Stimulated activated CD4-positive, alpha-beta T cell treated with anti-CD3 and anti-CD28 coated beads, TNF-alpha, amount 100 ng/mL, for 1 hour (primary cell): ENCODE measurements at regions not wholly inside any gene's neighbourhood (a gene's known extent, or its start where the extent isn't known, plus 50 kb on each side); places are given as distances from the start of the nearest gene placed in this dataset.

Experiments
- DNase-seq, 3 donors: peaks; one replicate each; pipeline ENCODE4 v3.0.0-alpha.2; 2020; ENCODE audit warnings: low read depth in 3 of 3, low spot score in 1 of 3

DNA sequence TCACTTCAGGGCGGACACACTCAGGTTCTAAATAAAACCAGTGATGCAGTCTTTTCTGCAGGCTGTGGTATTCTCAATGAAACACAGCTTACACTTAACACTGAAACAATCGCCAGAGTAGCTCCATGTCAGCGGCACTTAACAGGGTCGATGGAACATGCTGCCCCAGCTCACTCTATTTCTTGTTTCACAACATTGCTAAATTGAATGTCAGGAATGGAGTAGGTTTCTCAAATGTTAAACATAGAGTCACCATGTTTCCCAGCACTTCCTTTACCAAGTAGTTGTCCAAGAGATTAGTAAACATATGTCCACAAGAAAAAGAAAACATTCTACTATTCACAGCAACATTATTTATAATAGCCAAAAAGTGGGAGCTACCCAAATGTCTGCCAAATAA is 306.9 kb downstream of the SLITRK6 start:
- no peak for DNase-seq

DNA sequence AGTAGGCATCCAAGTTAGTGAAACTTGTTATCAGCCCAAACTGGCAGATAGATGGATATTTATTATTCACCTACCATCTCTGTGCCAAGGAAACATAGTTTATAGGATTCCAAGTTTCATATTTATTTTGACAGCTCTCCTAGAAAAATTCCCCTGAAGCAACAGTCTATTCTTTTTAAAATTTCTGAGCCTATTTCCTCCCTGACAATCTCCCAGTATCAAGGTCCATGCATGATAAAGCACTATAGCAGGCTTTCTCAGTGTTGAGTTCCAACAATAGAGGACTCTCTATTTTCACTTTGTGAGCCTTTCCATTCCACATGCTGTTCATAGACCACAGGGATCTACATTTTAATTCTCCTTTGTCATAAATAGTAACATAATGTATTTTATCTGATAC is 312.6 kb downstream of the SLITRK6 start:
- DNase-seq: no peak

DNA sequence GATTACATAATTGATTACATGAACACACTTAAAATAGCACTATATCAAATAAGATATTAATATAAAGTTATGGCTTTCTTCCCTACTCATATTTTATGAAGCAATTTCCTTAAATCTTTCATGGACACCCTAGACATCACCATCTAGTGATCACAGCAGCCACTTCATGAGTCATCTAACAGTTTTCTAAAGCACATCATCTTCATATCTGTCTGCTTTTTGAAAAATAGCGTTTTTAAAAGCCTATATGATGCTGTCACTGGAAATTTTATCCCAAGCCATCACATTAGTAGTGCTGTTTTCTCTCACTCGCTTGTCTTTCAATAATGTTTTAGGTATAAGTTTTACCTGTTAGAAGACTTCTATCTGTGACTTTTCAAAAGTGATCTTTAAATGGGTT is 326.1 kb downstream of the SLITRK6 start:
- DNase-seq: no peak

DNA sequence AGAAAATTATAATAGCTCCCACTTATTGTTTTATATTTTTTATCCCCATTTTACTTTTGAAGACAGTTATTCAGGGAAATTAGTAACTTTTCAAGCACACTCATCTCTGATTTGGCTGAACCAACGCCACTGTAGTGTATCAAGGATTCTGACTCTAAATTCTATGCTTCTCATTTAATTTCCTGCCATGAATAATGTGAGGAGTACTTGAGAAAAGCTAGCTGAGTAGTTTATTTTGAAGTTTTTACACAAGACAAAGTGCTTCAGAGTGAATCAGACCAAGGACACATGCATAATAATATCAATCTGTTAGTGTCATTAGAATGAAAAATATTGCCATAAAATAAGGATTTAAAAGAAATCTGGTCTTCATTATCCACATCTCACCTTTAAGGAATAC is 329.9 kb downstream of the SLITRK6 start:
- DNase-seq: no peak

DNA sequence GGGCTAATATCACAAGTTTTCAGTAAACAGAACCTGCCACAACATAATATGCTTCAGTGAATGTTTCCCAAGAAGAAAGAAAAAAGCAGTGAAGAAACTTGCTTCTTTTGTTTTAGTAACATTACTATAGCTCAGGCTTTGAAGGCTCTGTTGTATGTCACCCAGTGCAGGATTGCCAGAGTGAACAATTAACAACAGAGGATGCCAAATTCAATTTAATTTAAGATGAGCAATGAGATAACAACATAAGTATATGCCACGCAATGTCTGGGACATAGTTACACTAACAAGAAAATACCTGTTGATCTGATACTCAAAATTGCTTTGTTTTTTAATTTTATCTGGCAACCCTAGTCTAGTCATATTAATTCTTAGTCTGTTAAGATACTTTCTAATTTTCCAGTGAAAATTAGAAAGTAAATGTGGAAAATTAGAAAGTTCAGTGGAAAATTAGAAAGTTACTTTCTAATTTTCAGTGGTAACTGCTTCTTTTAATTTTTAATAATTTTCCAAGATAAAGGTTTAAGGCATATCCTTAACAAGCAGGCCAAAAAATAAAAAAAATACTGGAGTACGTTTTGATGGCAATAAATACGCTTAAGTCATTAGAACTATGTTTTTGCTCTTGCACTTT is 336.3 kb downstream of the SLITRK6 start:
- no peak for DNase-seq

DNA sequence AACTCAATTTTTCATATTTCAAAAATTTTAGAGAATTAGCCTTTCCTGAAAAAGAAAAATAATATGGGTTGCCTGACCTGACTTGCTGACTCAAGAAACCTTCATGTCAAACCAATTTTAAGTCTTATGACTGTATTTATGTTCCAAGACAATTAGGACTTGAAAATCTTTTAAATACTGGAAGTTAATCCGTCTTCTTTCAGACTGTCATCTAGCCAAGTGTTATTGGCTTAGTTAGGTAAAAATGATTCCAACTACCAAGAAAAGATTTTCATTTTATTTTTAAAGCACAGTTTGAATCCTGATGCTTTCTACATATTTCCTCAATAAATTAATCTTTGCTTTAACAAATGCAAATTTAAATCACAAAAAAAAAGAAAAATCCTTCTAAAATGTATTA is 337.6 kb downstream of the SLITRK6 start:
- no peak for DNase-seq

DNA sequence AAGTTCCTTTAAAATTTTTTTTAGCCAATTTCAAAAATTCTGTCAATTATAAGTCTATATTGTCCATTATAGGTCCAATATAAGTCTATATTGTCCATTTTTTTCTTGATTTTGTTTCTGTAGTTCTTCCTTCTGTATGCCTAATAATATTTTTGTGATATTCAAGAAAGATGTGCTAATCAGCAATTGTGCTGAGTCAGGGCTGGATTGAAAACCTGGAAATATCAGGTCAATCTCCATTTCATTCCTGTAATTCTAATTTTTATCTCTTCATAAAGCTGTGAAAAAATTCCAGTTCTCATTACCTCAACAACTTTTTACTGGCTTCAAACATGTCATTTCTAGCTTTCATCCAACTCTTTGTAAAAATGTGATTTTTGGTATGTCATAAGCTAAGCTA is 353.7 kb downstream of the SLITRK6 start:
- no peak for DNase-seq

DNA sequence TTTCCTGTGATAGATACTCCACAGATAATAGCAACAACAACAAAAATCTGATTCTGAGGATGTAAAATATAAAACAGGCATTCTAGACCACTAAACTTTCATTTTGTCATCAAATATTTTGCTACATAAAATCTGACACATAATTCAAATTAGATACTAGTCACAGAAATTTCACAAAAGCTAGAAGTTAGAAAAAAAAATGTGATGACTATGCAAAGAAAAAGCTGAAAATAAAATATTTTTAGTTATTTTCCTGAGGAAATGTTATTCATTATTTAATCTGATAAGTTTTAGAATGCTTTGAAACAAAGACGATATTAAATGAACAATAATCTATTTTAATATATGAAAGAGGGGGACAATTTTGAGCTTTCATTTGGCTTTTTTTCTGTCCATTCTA is 357.2 kb downstream of the SLITRK6 start:
- DNase-seq: no peak

DNA sequence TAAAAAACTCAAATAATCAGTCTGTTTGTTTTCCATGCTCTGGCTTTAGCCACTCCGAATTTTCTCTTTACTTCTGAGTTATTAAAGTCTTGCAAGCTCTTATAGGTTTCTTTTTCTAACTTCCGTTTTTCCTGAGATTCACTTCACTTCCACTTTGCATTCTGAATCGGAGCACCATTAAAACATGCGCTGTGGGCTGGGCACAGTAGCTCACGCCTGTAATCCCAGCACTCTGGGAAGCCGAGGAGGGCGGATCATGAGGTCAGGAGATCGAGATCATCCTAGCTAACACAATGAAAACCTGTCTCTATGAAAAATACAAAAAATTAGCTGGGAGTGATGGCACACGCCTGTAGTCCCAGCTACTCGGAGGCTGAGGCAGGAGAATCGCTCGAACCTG is 357.9 kb downstream of the SLITRK6 start:
- no peak for DNase-seq

DNA sequence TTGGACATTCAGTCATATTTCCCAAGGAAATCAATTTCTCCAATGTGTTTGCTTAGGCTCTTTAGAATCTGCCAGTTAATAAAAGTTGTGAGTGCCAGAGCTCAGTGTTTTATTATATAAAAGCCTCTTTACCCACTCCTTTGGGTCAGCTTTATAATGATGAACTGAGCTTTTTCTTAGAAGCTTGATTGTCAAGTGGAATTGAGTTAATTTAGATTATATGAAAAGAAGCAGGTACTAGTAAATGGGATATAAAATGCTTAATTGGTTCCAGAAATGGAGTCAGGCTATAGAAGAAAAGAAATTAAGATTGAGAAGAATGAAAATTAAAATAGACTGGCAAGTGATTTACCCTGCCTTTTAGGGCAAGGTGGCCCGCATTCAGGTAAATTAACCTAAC is 363.2 kb downstream of the SLITRK6 start:
- no peak for DNase-seq

DNA sequence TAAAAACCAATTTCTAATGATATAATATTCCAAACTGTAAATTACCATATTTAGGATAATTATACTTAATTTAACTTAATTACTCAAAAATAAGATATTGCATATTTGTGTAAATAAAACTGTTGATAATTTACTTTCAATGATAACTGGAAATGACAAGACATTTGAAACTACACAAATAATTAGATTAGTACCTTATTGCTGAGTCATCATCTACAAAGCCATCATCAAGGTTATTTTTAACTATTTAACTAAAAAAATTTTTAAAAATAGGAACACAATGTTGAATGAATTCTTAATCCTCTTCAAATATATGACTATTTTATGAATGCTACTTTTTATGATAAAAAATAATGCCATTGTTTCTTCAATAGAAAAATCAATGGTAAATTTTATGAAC is 364.3 kb downstream of the SLITRK6 start:
- DNase-seq: no peak

DNA sequence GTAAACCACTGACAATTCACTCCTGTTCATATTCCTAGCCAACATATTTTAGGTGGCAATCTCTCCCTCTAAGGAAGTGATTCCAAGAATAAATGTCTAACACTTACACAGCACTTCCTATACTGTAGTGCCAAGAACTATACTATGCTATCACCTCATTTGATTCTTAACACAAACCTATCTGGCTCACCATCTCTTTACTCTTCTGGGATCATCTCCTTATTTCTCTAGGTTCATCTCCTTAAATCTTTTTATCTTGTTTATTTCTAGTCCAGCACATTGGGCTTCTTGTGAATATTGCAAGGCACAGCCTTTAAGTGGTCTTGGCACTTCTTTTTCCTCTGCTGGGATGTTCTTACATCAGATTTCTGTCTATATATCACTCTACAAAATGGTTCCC is 366.3 kb downstream of the SLITRK6 start:
- no peak for DNase-seq

DNA sequence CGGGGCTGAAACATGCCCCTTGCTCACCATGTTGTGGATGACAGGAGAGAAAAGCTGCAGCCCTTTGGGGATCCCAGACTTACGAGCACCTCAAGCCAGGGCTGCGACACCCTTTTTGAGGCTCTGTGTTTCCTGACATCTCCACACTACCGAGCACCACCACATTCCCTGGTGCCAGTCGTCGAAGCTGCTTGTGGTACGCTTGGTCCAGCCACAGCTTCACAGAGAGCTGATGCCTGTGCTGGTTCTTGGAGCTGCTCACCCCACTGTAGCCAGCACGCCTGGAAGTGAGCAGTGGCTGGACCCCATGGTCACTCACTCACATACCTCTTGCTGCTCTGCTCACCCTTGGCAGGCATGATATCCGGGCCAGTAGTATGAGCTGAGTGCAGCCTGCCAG is 367.5 kb downstream of the SLITRK6 start:
- no peak for DNase-seq

DNA sequence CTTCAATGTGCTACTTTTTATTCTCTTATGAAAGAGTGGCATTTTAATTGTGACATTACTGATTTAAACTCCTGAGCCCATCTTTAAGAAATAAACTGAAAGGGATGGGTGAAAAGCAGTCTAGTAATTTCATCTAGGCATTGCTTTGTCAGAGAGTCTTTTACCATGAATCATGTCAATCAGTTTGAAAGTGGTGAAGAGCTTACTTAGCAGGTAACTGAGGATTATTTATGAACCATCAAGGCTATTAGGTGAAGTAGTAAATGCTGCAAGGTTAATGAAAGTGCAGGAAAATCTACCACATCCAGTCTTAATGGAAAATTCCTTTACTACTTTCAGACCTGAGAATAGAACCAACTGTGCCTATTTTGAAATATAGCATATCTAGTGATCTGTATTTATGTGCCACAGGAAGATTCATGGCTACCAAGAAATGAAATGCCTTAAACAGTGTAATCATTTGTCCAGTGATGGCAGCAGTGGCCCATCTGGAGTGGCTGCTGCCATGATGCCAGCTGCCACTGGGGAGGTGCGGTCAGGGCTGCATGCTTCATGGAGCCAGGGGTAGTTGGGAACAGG is 368.9 kb downstream of the SLITRK6 start:
- DNase-seq: no peak

DNA sequence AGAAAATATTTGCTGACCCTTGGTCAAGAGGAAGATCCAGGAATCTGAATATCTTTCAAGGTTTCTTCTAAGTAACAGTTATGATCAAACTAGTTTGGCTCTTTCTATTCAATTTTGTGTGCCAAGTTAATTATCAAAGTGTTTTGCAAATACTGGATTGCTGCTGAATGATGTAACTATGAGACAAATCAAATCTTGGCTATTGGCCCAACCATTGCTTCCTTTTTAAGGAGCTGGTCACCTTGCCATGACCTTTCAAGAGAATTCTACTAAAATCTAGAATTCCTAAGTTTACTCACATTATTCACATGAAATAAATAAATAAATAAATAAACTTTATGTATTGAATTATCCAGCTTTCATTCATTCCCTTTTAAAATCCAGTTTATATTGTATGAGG is 371.8 kb downstream of the SLITRK6 start:
- DNase-seq: no peak

DNA sequence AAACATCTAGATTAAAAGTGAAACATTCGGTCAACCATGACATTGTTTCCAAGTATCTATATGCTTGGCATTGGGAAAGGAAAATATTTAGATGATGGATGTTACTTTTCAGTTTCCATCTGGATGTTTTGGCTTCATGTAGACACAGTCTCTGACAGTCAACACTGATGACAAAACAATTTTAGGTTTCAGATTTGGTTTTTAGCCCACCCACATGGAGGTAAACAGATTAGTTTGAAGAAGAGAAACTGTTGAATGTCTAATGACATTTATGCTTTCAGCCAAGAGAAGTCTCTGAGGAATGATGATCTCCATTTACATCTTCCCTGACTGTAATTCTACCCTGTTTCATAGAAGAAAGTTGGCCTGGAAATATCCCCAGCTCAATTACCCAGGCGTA is 379.1 kb downstream of the SLITRK6 start:
- no peak for DNase-seq

DNA sequence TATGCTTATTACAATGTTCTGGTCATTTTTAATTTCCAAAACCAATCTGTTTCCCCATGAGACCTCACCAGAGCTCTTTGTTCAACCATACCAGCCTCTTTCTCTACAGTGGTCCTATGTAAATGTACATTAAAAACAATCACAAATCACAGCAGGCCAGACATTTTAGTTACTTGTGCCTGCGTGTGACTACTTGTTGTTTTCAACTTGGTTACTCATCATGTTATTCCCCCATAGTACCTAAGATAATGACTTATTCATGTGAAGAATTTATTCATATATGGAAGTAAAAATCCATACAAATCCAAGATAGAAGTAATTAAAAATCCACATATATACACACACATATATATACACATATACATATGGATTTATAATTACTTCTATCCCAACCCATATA is 379.6 kb downstream of the SLITRK6 start:
- DNase-seq: no peak

DNA sequence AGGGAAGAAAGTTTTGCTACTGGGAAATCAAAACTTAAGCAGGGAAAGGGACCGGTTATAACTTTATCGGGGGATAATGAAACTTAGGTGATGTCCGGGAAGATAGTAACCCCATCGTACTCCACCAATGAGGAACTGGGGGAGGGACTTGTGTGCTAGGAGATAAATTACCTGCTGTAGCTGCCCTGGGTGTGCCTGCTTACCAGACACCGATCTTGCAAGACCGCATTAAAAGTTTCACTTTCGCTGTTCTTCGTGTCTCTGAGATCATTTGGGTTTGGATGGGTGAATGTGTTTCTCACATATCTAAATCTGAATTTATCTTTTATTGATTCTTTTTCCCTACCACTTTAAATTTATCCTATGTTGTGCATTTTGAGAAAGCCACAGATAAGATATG is 381.4 kb downstream of the SLITRK6 start:
- no peak for DNase-seq

DNA sequence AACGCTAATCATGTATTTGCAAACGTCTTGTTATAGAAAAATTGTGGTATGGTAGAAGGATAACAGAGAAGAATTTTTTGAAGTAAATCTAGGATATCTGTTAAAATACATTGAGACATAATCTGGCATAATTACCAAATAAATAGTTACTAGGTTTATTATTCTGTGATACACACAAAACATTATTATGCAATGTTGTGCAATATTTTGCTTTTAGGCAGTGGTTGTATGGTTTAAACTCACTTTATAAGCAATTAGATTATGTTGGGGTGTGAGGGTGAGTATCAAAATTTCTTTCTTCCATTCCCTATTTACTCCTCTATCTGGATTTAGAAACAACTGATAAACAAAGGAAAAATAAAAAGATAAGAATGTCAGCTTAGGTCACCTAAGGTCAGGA is 385.6 kb downstream of the SLITRK6 start:
- no peak for DNase-seq

DNA sequence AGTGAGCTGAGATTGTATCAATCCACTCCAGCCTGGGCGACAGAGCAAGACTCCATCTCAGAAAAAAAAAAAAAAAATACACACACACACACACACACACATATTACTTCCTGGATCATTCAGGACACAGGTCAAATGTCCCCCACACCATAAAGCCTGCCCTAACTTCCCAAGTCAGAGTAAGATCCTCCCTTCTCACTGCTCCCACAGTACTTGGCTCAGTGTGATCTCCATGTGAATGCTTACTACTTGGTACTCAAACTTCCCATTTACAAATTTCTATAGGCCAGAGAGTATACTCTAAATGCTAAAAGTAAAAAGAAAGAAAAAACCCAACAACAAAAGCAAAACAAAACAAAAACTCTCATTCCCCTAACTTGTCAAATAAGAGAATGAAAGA is 386.8 kb downstream of the SLITRK6 start:
- DNase-seq: no peak

DNA sequence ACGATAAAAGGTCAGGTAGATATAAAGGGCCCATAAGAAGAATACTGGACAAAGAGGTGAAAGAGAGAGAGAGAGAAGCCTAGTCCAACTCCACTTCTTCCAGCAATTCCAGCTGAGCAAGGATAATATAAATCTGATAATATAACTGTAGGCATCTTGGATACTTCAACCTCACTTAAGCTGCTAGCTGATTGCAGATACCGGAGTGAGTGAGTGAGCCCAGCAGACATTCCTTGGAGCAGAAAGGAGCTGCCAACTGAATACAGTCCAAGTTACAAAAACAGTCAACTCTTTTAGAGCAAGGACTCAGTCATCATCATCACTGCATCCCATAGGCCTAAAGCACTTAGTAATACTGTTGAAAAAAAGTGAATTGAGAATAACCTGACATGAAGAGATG is 387.6 kb downstream of the SLITRK6 start:
- no peak for DNase-seq

DNA sequence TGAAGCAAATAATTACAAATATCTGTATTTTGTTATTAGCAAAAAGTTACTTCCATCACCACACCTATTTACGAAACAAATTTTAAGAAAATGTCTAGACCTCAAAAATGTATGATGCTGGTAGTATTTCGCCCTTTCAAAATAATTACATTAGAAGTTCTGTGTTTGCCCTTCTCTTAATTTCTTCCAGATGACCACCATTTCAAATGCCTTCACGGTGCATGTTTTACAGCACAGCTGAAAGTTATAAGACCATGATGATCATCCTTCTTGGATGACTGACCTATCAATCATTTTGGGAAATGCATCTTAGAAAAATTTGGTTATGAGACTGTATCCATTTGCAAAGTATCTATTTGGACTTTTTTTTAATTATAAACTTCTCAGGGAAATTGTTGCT is 390.8 kb downstream of the SLITRK6 start:
- no peak for DNase-seq

DNA sequence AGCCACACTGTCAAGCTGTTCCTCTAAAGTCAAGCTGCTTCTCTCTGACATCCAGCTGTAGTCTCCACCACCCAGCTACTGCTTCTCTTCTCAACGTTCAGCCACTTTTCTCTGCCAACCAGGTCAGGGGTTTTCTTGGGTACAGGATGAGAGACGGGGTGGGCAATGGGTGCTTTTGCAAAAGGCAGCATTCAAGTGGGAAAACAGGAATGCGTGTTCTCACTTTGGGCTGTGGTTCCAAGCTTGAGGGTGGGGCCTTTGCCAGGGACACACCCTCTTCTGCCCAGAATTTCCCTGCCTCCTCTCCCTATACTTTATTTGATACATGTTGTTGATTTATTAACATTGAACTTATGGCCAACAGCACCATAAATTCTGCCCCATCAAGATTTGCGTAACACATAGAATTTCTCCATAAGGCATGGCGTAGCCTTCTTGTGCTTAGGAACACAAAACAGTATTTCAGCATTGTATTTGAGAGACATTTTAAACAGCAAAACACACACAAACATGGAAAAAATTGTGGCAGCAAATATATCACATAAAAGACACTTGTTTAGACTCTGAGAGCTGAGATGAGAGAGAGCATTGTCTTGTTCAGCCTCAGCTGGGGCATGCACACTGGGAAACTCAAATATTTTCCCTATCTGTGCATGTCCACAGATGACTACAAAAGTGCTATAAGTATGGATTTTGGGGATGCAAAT is 392.8 kb downstream of the SLITRK6 start:
- DNase-seq: no peak
